GM12891 (cell line): ENCODE measurements at regions not wholly inside any gene's neighbourhood (a gene's known extent, or its start where the extent isn't known, plus 50 kb on each side); places are given as distances from the start of the nearest gene placed in this dataset.

Experiments used
- PAX5 ChIP-seq: IDR thresholded peaks from 2 replicates; pipeline ENCODE4 v1.6.1; 2011; ENCODE audit warnings: low read length, moderate library complexity, mild to moderate bottlenecking; ENCODE audit not compliant: insufficient read depth, severe bottlenecking
- POLR2A ChIP-seq: IDR thresholded peaks from 2 replicates; pipeline ENCODE4 v1.6.1; 2011; ENCODE audit warnings: low read depth, low read length, control low read depth
- POLR2AphosphoS5 ChIP-seq: IDR thresholded peaks from 2 replicates; pipeline ENCODE4 v1.6.1; 2011; ENCODE audit warnings: low read depth, low read length, control low read depth
- TAF1 ChIP-seq: IDR thresholded peaks from 2 replicates; pipeline ENCODE4 v1.6.1; 2011; ENCODE audit warnings: low read depth, low read length, control low read depth

GRCh38 chr10:89985446-89985845, 284.1 kb downstream of the KIF20B start:
- TF ChIP-seq POLR2AphosphoS5 (no peak), POLR2A (no peak), TAF1 (no peak), PAX5 (no peak)
